Neural progenitor cell (in vitro differentiated cells): ENCODE measurements at regions not wholly inside any gene's neighbourhood (a gene's known extent, or its start where the extent isn't known, plus 50 kb on each side); places are given as distances from the start of the nearest gene placed in this dataset.

Experiments
- DNase-seq: peaks from one replicate; pipeline ENCODE4 v3.0.0-alpha.2; 2016; ENCODE audit warnings: low spot score
- H2AFZ ChIP-seq: fragments of 200-600 bp; sonication (generic); replicated peaks from 2 replicates; pipeline ENCODE4 v1.6.1; 2016; ENCODE audit warnings: antibody characterized with exemption
- H3F3A ChIP-seq: fragments of 200-600 bp; sonication (generic); 2 replicates; pipeline ENCODE4 v1.6.1; 2016; ENCODE audit warnings: antibody characterized with exemption, low read depth
- H3K27ac ChIP-seq: fragments of 200-600 bp; sonication (generic); 2 replicates; pipeline ENCODE4 v1.5.1; 2016; ENCODE audit warnings: mild to moderate bottlenecking
- H3K27me3 ChIP-seq: fragments of 200-600 bp; sonication (generic); 2 replicates; pipeline ENCODE4 v1.6.1; 2016; ENCODE audit warnings: mild to moderate bottlenecking, moderate library complexity
- H3K36me3 ChIP-seq: fragments of 200-600 bp; sonication (generic); 2 replicates; pipeline ENCODE4 v1.5.1; 2016
- H3K4me1 ChIP-seq: fragments of 200-600 bp; sonication (generic); 2 replicates; pipeline ENCODE4 v1.6.1; 2016; ENCODE audit warnings: mixed run types
- H3K4me2 ChIP-seq: fragments of 200-600 bp; sonication (generic); 2 replicates; pipeline ENCODE4 v1.6.1; 2016
- H3K4me3 ChIP-seq: fragments of 200-600 bp; sonication (generic); 2 replicates; pipeline ENCODE4 v1.5.1; 2016
- H3K79me2 ChIP-seq: fragments of 200-600 bp; sonication (generic); 2 replicates; pipeline ENCODE4 v1.6.1; 2016; ENCODE audit warnings: low read depth
- H3K9ac ChIP-seq: fragments of 200-600 bp; sonication (generic); 2 replicates; pipeline ENCODE4 v1.6.1; 2016
- H3K9me3 ChIP-seq: fragments of 200-600 bp; sonication (generic); 2 replicates; pipeline ENCODE4 v1.5.1; 2016; ENCODE audit warnings: low read depth
- H4K20me1 ChIP-seq: fragments of 200-600 bp; sonication (generic); 2 replicates; pipeline ENCODE4 v1.6.1; 2016; ENCODE audit warnings: low read depth
- H3K27ac Mint-ChIP-seq: 3 replicates; pipeline ENCODE4 v1.8.0; 2021; ENCODE audit warnings: mixed read lengths
- H3K27me3 Mint-ChIP-seq: 2 replicates; pipeline ENCODE4 v1.8.0; 2022; ENCODE audit warnings: low read depth, mild to moderate bottlenecking, inconsistent platforms, moderate library complexity, mixed read lengths; ENCODE audit not compliant: insufficient read depth
- H3K36me3 Mint-ChIP-seq: 3 replicates; pipeline ENCODE4 v1.8.0; 2021; ENCODE audit warnings: mixed read lengths
- H3K4me1 Mint-ChIP-seq: 3 replicates; pipeline ENCODE4 v1.8.0; 2021; ENCODE audit warnings: mixed read lengths
- H3K4me3 Mint-ChIP-seq: 3 replicates; pipeline ENCODE4 v1.8.0; 2021; ENCODE audit warnings: mild to moderate bottlenecking, moderate library complexity, mixed read lengths
- H3K9me3 Mint-ChIP-seq: 3 replicates; pipeline ENCODE4 v1.8.0; 2020; ENCODE audit warnings: mixed read lengths
- CTCF ChIP-seq: fragments of 200-600 bp; sonication (generic); IDR thresholded peaks from 2 replicates; pipeline ENCODE4 v1.5.1; 2017; ENCODE audit warnings: antibody characterized with exemption, mild to moderate bottlenecking
- EZH2 ChIP-seq: fragments of 200-600 bp; sonication (generic); IDR thresholded peaks from 2 replicates; pipeline ENCODE4 v1.6.1; 2017; ENCODE audit warnings: antibody characterized with exemption, mild to moderate bottlenecking, moderate library complexity
- EZH2phosphoT487 ChIP-seq: fragments of 200-600 bp; sonication (generic); IDR thresholded peaks from 2 replicates; pipeline ENCODE4 v1.6.1; 2017; ENCODE audit warnings: antibody characterized with exemption

GRCh38 chr4:37737466-37737865 is 51.3 kb upstream of the RELL1 start:
- Histone ChIP-seq H3K79me2 (no peaks in the 10 kb centered on the region), H3K4me2 (no peak overlapping the region), H3K9me3 (no peaks in the 10 kb centered on the region), H3K36me3 (no peaks in the 10 kb centered on the region), H3K9ac (no peak overlapping the region), H3K4me1 (no peaks in the 10 kb centered on the region), H2AFZ (no peak overlapping the region), H3K27me3 (no peaks in the 10 kb centered on the region), H3K4me3 (no peak overlapping the region), H3K27ac (no peak overlapping the region), H3F3A (no peaks in the 10 kb centered on the region), H4K20me1 (no peaks in the 10 kb centered on the region)
- H3K9me3 Mint-ChIP-seq = no peaks in the 10 kb centered on the region
- H3K4me3 Mint-ChIP-seq = no peak overlapping the region
- no peaks in the 10 kb centered on the region for H3K4me1 Mint-ChIP-seq
- no peaks in the 10 kb centered on the region for H3K36me3 Mint-ChIP-seq
- H3K27ac Mint-ChIP-seq = no peak overlapping the region
- H3K27me3 Mint-ChIP-seq = no peaks in the 10 kb centered on the region
- TF ChIP-seq EZH2 = no peak
- TF ChIP-seq CTCF = no peak
- no peak for TF ChIP-seq EZH2phosphoT487
- DNase-seq = no peak
